Nephron progenitor cell (in vitro differentiated cells): ENCODE measurements at regions not wholly inside any gene's neighbourhood (a gene's known extent, or its start where the extent isn't known, plus 50 kb on each side); places are given as distances from the start of the nearest gene placed in this dataset.

Experiments used
- DNase-seq: peaks from one replicate; pipeline ENCODE4 v3.0.0; 2021
- H3K27ac Mint-ChIP-seq: 2 replicates; pipeline ENCODE4 v1.8.0; 2021; ENCODE audit warnings: mild to moderate bottlenecking, moderate library complexity, mixed read lengths
- H3K27me3 Mint-ChIP-seq: 2 replicates; pipeline ENCODE4 v1.8.0; 2021; ENCODE audit warnings: mild to moderate bottlenecking, low read depth, mixed read lengths; ENCODE audit not compliant: poor library complexity
- H3K36me3 Mint-ChIP-seq: 2 replicates; pipeline ENCODE4 v1.8.0; 2021; ENCODE audit warnings: low read depth, mixed read lengths
- H3K4me1 Mint-ChIP-seq: 2 replicates; pipeline ENCODE4 v1.8.0; 2021; ENCODE audit warnings: mixed read lengths
- H3K4me3 Mint-ChIP-seq: 2 replicates; pipeline ENCODE4 v1.8.0; 2021; ENCODE audit warnings: mild to moderate bottlenecking, moderate library complexity, mixed read lengths
- H3K9me3 Mint-ChIP-seq: 2 replicates; pipeline ENCODE4 v1.8.0; 2021; ENCODE audit warnings: mild to moderate bottlenecking, moderate library complexity, mixed read lengths
- TF ChIP-seq, protein P1 (sequence below): fragments of 200-600 bp; sonication (generic); IDR thresholded peaks from 2 replicates; pipeline ENCODE4 v1.5.0; 2021; ENCODE audit warnings: antibody characterized with exemption

DNA sequence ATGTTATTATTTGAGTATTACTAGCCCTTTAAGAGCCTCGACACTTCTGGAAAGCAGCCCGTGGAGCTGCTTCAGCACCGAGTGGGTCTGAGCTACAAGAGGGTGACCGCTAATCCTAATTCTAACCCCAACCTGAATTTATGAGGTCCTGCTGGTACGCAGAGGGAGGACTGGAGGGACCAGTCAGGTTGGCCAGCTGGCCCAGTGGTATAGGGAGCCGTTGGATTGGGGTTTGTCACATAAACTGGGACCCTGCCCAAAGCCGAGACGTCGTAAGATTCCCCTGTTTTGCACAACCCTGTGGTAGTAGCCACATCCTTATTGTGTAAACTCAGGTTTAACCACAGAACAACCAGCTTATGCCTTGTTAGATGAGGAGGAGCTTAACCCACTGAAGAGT, 60.8 kb upstream of the F3 start:
- Mint-ChIP-seq H3K27me3 (peaks cover 2% of the 10 kb centered on the region), H3K27ac (no peak overlapping the region), H3K36me3 (no peaks in the 10 kb centered on the region), H3K4me1 (peaks cover 5% of the 10 kb centered on the region), H3K9me3 (peaks cover 4% of the 10 kb centered on the region), H3K4me3 (no peak overlapping the region)
- DNase-seq, result no peak
- TF ChIP-seq, protein P1, sequence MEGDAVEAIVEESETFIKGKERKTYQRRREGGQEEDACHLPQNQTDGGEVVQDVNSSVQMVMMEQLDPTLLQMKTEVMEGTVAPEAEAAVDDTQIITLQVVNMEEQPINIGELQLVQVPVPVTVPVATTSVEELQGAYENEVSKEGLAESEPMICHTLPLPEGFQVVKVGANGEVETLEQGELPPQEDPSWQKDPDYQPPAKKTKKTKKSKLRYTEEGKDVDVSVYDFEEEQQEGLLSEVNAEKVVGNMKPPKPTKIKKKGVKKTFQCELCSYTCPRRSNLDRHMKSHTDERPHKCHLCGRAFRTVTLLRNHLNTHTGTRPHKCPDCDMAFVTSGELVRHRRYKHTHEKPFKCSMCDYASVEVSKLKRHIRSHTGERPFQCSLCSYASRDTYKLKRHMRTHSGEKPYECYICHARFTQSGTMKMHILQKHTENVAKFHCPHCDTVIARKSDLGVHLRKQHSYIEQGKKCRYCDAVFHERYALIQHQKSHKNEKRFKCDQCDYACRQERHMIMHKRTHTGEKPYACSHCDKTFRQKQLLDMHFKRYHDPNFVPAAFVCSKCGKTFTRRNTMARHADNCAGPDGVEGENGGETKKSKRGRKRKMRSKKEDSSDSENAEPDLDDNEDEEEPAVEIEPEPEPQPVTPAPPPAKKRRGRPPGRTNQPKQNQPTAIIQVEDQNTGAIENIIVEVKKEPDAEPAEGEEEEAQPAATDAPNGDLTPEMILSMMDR, result no peak

DNA sequence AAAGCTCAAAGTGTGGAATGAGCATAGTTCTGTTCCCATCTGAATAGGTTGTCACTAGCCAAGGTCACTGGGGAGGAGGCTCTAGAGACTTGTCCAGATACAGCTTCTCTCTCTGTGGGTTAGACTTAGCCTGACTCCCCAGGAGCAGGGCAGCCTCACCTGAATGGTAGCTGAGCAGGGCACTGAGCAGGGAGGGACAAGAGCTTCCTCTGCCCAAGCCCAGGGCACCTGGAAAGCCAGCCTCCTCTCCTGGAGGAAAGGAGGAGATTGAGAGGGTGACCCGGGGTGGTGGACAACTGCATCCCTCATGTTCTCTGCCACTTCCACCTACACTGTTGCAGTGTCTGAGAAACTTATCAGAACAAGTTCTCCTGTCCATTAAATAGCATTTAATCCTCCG, 59.0 kb upstream of the F3 start:
- TF ChIP-seq, protein P1, result no peak
- Mint-ChIP-seq H3K4me1 (peaks cover 23% of the 10 kb centered on the region), H3K9me3 (peaks cover 4% of the 10 kb centered on the region), H3K36me3 (no peaks in the 10 kb centered on the region), H3K4me3 (no peak overlapping the region), H3K27me3 (peaks cover 2% of the 10 kb centered on the region), H3K27ac (no peak overlapping the region)
- no peak for DNase-seq

DNA sequence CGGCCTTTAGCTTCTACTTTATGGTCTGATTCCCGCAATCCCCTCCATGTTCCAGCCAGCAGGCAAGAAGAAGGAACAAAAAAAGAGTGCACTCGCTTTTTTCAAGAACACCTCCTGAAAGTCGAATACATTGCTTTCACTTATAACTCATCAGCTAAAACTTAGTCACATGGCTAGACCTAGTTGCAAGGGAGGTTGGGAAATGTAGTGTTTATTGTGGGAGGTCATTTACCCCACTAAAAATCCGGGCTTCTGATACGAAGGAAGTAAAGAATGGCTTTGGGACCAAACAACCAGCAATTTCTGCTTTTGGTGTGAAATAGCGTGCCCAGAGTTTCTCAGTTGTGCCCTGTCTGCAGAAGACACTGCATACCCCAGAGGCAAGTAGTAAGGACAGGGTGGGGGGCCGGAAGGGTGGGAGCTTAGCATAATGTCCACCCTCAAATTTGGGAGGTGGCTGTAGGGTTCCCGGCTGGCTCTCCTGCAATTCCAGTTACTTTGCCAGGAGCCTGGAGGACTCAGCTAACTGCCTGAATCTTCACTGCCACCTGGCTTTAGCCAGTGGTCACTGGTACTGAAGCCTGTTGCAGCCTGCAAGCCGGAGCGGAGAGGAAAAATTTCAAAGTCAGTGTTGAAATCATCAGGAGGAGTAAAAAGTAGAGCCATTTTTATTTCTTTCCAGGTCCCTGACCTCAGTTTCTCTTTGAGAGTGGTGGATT, 57.7 kb upstream of the F3 start:
- no peak overlapping the region for H3K27ac Mint-ChIP-seq

DNA sequence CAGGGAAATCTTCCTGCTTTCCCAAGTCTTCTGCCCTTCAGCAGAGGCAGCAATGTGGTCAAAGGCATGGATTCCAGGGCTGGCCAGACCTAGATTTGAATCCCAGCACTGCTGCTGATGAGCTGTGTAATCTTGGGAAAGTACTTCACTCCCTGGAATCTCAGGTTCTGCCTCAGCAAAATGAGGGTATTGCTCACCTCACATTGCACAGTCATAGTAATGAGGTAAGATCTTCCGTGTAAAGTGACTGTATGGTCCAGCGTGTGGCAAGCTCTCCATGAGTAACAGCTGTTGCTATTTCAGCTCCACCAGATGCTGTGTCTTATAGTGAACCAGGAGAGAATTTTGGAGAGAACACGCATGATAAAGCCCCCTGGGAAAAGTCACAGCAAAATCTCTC, 56.1 kb upstream of the F3 start:
- TF ChIP-seq, protein P1, result no peak
- DNase-seq, result no peak
- H3K4me3 Mint-ChIP-seq, result no peak overlapping the region
- peaks cover 2% of the 10 kb centered on the region for H3K27me3 Mint-ChIP-seq
- no peak overlapping the region for H3K27ac Mint-ChIP-seq
- H3K9me3 Mint-ChIP-seq, result no peaks in the 10 kb centered on the region
- no peaks in the 10 kb centered on the region for H3K36me3 Mint-ChIP-seq
- peaks cover 51% of the 10 kb centered on the region for H3K4me1 Mint-ChIP-seq

More for the DNA sequence above, 57.7 kb upstream of the F3 start:
- TF ChIP-seq, protein P1, result no peak
- Mint-ChIP-seq H3K36me3 (no peaks in the 10 kb centered on the region), H3K9me3 (peaks cover 4% of the 10 kb centered on the region), H3K27me3 (peaks cover 2% of the 10 kb centered on the region), H3K4me3 (no peak overlapping the region), H3K4me1 (peaks cover 36% of the 10 kb centered on the region)
- DNase-seq, result no peak

DNA sequence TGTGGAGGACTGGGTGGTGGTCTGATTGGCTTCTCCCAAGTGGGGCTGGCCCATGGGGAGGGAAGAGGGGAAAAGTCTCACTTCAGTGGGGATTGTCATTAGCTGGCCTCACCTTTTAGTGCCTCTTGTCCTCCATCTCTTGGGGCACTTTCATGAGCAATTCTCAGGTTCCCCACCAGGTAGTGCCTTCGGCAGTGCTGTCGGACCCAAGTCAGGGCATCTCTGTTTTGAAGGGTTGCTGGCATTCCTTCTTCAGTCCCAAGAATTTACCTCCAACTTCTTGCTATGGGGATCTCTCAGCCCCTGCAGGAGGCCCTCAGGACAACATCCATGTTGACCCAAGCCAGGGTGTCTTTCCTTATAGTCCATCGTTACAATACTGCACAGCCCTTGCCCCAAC, 54.7 kb upstream of the F3 start:
- no peaks in the 10 kb centered on the region for H3K9me3 Mint-ChIP-seq
- H3K4me3 Mint-ChIP-seq, result no peak overlapping the region
- H3K27me3 Mint-ChIP-seq, result no peaks in the 10 kb centered on the region
- no peaks in the 10 kb centered on the region for H3K36me3 Mint-ChIP-seq
- TF ChIP-seq, protein P1, result no peak
- H3K4me1 Mint-ChIP-seq, result peaks cover 66% of the 10 kb centered on the region
- no peak for DNase-seq
- H3K27ac Mint-ChIP-seq, result no peak overlapping the region

DNA sequence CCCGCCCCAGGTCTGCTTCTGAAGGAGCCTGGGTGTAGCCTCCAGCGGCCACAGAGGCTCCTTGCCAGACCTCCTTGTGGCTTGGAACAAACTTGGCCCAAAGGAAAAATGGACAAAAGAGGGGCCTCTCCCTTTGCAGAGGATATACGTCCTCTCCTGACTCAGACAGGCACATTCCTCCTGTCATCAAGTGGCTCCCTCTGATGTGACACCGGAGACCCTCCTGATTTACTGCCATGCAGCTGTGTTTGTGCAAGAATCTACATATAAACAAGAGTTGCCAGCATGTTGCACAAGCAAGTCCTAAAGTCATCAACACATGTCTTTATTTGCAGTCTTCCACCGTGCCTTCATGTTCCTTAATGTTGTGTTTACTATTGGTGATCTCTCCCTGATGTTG, 54.1 kb upstream of the F3 start:
- Mint-ChIP-seq H3K27ac (no peak overlapping the region), H3K27me3 (no peaks in the 10 kb centered on the region), H3K4me3 (no peak overlapping the region), H3K9me3 (no peaks in the 10 kb centered on the region), H3K36me3 (no peaks in the 10 kb centered on the region), H3K4me1 (peaks cover 72% of the 10 kb centered on the region)
- peak; percentile 28 for DNase-seq
- TF ChIP-seq, protein P1, result no peak
